GM21619 (cell line): ENCODE measurements at regions not wholly inside any gene's neighbourhood (a gene's known extent, or its start where the extent isn't known, plus 50 kb on each side); places are given as distances from the start of the nearest gene placed in this dataset.

ENCODE experiments used
- ATAC-seq: cut with Tn5 transposase; IDR thresholded peaks from one replicate; pipeline ENCODE4 v1.9.1; 2021; ENCODE audit not compliant: unreplicated experiment

- ATAC-seq, result no peak
Observed at GRCh38 chr17:413706-414380, 61.2 kb upstream of the RPH3AL start.

GRCh38 chr17:413016-413350 is 60.4 kb upstream of the RPH3AL start:
- ATAC-seq, result no peak

GRCh38 chr17:412211-413015 is 59.8 kb upstream of the RPH3AL start:
- ATAC-seq, result no peak

GRCh38 chr17:411421-412120 is 59.0 kb upstream of the RPH3AL start:
- ATAC-seq, result no peak

GRCh38 chr17:410543-411401 is 58.2 kb upstream of the RPH3AL start:
- peak; percentile 12 for ATAC-seq

GRCh38 chr17:409848-410542 is 57.4 kb upstream of the RPH3AL start:
- ATAC-seq, result peak; percentile 70

- no peak for ATAC-seq
Observed at GRCh38 chr17:409308-409847, 56.8 kb upstream of the RPH3AL start.

- no peak for ATAC-seq
Observed at GRCh38 chr17:404703-405102, 52.1 kb upstream of the RPH3AL start.
